Activated CD4-positive, CD25-positive, alpha-beta regulatory T cell treated with anti-CD3 and anti-CD28 coated beads, Interleukin-2, amount 50 U/mL, for 24 hours (primary cell): ENCODE measurements at regions not wholly inside any gene's neighbourhood (a gene's known extent, or its start where the extent isn't known, plus 50 kb on each side); places are given as distances from the start of the nearest gene placed in this dataset.

Experiments used
- ATAC-seq, 2 donors: fragments of 150-1000 bp; cut with Tn5 transposase; one replicate each; pipeline ENCODE4 v1.10.0; 2021; ENCODE audit warnings: mild to moderate bottlenecking in 1 of 2, moderate library complexity in 1 of 2

DNA sequence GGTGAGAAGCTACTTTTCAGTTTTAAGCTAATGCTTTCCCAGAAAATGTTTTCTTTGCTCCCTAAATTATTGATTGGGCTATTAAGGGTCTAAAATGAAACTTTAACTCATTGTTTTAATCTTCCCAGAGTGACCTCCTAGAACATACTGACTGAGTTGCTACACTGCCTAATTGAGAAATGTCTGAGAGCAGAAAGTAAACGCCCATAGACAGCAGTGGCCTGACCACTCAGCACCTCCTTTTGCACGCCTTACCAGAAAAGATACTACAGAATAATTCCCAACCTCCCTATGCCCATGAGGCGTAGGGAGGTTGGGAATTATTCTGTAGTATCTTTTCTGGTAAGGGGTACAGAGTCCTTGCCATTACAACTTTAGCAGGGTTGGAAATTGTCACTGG is 381.8 kb upstream of the LCORL start:
- ATAC-seq: no peak

- no peak for ATAC-seq
These were observed 380.3 kb upstream of the LCORL start for GRCh38 chr4:18401868-18402267.

DNA sequence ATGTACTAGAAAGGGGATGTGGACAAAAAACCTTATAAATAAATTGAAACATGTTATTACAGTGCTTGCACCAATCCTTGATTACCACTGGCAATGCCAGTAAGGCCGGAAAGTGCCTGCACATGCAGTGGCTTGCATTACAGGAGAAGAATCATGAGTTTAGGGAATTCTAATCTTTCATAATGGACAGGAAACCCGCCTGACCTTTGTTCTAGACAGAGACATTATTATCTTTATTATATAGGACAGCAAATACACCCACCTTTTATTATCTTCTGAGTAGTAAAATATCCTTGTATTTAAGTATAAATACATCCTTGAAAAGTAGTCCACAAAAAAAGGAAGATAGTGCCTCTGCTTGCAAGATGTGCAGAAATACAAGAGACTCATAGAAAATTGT is 379.9 kb upstream of the LCORL start:
- no peak for ATAC-seq

GRCh38 chr4:18398661-18399060 is 377.1 kb upstream of the LCORL start:
- no peak for ATAC-seq

GRCh38 chr4:18397681-18398390 is 376.3 kb upstream of the LCORL start:
- no peak for ATAC-seq

DNA sequence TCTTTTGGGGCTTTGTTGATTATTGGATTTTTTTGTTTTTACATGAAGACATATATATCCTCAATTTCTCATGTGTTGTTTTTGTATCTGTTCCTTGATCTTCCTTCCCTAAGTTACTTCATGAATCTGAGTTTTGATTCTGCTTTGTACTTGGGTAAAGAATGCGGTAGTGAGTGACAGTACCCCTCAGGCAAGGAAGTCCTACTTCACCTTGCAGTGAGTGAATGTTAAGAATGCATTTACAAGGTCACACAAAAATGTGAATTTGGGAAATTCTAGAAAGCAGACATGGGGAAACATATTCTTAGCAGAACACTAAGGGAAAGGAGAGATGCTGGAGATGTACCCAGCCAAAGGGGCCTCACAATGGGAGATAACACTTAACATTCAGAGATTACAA is 373.1 kb upstream of the LCORL start:
- ATAC-seq: no peak

DNA sequence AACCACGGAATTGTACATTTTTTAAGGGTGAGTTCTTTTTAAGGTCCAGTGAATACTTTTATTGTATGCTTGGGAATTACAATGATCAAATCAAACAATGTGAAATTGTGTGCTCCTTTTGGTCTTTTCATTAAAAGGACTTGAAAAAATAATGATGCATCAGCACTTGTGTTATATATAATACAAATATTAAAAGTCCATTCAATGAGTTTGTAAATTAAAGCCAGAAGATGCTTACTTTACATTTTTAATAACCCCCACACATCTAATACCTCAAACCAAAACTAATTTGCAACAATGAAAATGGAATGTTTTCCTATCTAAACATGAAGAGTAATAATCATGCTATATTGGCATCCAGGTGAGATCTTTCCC is 369.8 kb upstream of the LCORL start:
- ATAC-seq: no peak

GRCh38 chr4:18390655-18391353 is 369.2 kb upstream of the LCORL start:
- no peak for ATAC-seq

DNA sequence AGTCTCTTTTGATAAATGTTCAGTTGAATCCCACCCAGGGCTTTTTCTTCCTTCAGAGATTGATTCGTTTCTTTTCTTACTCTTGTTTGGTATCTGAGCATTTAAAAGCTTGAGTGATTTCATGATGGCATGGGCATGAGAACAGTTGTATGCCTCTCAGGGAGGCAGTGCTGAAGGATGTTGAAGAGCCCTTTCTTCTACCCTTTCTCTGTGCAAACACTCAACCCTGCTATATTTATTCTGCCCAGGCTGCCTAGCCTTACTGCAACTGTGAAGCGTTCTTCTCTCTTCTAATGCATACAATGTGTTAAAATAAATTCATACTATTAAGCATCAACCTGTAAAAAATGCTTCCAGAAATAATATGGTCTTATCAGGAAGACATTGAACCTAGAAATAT is 367.6 kb upstream of the LCORL start:
- no peak for ATAC-seq

DNA sequence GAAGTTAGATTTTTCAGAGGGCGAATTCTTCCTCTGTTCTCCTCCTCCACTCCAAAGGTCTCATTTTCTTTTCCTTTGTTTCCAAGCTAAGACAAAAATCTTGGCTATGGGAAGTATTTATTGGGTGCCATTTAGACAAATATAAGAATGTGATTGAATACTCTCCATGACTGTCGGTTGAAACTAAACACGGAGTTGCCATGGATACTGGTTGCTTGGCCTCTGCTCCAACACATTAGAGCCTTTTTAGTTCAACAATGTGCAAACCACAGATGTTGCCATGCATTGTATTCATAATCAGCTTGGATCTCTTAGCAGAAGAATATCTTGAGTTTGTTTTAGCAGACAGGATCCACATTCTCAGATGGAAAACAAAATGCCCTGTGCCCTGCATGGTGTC is 366.5 kb upstream of the LCORL start:
- no peak for ATAC-seq

- no peak for ATAC-seq
These were observed 359.6 kb upstream of the LCORL start for GRCh38 chr4:18381186-18381585.

DNA sequence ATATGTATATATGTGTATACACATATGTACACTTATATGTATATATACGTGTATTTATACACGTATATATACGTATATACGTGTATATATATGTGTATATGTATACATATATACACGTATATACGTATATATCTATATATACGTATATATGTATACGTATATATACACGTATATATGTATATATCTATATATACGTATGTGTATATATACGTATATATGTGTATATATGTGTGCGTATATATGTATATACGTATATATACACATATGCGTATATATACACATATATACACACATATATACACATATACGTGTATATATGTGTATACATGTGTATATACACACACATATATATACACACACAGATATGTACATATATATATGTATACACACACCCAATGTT is 348.0 kb upstream of the LCORL start:
- no peak for ATAC-seq

GRCh38 chr4:18366892-18367291 is 345.3 kb upstream of the LCORL start:
- ATAC-seq: no peak

DNA sequence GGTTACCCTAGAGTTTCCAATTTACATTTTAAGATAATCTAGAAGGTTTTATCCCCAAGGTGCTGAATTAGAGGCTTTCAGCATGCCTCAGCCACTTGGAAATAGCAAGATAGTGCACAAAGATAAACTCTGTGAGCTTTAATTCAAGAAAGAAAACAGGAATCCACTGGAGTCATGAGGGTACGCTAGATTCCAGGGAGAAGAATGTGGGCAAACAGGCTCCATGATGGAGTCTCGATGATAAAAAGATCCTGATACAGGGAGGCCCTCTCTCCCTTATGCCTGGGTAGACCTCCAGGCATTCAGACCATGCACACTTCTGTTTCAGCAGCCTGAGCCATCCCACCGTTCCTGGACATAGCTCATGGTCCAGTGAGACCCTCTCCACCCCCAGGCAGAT is 344.6 kb upstream of the LCORL start:
- no peak for ATAC-seq

- ATAC-seq: no peak
These were observed 322.0 kb upstream of the LCORL start for GRCh38 chr4:18343581-18343980.

DNA sequence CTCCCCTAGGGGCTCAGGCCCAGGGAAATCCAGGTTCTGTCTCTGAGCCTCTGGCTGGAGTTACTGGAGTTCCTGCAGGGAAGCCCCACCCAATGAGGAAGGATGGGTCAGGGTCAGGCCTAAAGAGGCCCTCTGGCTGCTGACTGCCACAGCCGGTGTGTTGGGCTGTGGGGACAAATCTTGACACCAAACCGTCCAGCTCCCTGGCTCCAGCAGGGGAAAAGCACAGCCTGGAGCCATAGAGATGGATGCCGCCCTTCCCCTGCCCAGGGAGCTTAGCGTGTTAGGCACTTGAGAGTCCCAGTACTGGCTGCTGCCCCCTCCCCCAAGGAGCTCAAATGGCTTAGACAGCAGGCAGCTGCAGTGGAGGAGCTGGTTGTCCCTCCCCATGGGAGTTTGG is 321.3 kb upstream of the LCORL start:
- no peak for ATAC-seq

GRCh38 chr4:18321956-18322530 is 300.5 kb upstream of the LCORL start:
- ATAC-seq: no peak

DNA sequence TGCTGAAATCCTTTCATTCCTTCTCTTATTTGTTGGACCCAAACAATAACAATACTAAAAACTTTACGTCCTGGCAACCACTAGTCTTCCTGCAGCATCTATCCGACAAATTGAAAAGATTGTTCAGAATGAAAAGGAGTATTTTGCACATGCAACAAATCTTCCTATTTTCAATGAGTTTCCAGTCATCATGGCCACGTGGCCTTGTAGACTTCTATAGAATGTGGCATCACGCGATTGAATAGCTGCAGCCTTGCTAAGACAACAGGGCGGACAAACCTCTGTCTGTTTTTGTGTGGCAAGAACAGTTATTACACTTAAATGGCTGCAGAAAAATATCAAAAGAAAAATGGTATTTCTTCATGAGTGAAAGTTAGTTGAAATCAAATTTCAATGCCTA is 297.9 kb upstream of the LCORL start:
- no peak for ATAC-seq

GRCh38 chr4:18318682-18319388 is 297.3 kb upstream of the LCORL start:
- no peak for ATAC-seq

DNA sequence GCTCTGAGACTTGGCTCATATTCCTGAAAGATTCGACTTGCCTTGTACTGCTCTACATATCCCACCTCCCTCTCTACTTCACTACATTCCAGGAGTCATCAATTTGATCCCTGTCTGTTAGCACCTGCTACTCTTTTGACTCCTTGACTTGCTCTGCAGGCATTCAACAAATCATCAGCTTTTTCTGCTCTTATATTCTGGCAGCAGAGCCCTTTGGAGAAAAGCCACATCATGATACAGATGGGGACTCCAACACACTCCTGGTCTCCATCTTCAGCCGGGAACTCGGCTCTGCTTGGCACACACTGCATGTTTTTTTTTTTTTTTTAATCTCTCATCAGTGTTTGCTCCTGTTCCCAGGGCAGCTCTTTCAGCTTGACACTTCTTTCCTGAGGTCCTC is 293.2 kb upstream of the LCORL start:
- ATAC-seq: no peak

GRCh38 chr4:18297684-18298083 is 276.1 kb upstream of the LCORL start:
- no peak for ATAC-seq

- ATAC-seq: no peak
These were observed 274.9 kb upstream of the LCORL start for GRCh38 chr4:18296411-18296810.

DNA sequence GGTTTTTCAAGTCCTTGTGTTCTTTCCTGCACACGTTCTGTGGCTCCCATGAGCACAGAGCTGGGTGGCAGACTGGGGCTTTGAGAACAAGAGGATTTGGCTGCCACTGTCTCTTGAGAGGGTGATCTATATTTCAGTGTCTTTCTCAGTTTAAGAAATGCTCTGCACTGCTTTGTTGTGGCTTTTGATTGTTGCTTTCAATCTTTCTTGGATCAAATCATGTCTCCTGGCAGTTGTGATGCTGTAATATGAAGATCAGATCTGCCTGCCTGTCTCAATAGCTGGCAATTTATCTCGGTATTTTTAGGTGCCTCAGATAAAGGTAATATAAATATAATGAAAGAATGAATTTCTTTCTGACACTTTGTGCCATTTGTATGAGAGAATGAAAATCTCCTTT is 273.3 kb upstream of the LCORL start:
- no peak for ATAC-seq

DNA sequence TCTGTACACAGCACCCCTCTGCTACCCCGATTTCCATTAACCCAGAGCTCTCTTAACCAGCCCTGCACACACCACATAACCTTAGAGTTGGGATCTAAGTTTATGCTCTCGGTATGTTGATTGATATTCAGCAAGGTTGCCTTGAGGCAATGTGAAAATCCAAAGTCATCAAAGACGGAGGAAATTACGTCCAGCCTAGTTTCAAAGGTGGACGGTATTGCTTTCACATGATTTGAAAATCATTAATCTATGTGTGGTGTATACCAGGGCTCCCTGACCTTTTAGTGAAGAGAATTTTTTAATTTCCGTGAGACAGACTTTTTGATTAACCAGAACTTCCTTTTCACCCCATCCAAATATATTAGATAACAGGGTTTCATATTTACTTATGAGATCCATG is 272.5 kb upstream of the LCORL start:
- no peak for ATAC-seq
